ENCODE measurements at regions not wholly inside any gene's neighbourhood (a gene's known extent, or its start where the extent isn't known, plus 50 kb on each side); places are given as distances from the start of the nearest gene placed in this dataset.
A peak's percentile ranks its signal among the peaks of the same experiment; 100 is the strongest.

GRCh38 chr17:63133491-63133890 is 167.5 kb downstream of the TANC2 start:
- DNase-seq = no peak

DNA sequence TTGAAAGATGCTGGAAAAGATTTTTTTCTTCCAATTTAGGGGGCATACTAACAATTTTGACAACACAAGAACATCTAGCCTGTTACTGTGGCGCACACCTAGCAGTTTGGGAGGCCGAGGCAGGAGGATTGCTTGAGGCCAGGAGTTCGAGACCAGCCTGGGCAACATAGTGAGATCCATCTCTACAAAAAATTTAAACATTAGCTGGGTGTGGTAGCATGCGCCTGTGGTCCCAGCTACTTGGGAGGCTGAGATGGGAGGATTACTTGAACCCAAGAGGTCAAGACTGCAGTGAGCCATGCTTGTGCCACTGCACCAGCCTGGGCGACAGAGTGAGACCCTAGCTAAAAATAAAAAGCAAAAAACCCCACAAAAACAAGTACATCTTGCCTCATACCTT is 168.8 kb downstream of the TANC2 start:
- DNase-seq = no peak

GRCh38 chr17:63136369-63137012 is 170.5 kb downstream of the TANC2 start:
- no peak for DNase-seq

GRCh38 chr17:63137163-63137562 is 171.1 kb downstream of the TANC2 start:
- DNase-seq = no peak

- DNase-seq = peak; percentile 18
These were observed 172.7 kb downstream of the TANC2 start for GRCh38 chr17:63138713-63139112.

DNA sequence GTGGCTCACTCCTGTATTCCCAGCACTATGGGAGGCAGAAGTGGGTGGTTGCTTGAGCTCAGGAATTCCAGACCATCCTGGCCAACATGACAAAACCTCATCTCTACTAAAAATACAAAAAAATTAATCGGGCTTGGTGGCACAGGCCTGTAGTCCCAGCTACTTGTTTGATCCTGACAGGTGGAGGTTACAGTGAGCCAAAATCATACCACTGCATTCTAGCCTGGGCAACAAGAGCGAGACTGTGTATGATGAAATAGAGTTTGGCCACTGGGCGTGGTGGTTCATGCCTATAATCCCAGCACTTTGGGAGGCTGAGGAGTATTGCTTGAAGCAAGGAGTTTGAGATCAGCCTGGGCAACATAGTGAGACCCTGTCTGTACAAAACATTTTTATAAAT is 173.3 kb downstream of the TANC2 start:
- DNase-seq = no peak

GRCh38 chr17:63140255-63140654 is 174.2 kb downstream of the TANC2 start:
- peak; percentile 16 for DNase-seq

DNA sequence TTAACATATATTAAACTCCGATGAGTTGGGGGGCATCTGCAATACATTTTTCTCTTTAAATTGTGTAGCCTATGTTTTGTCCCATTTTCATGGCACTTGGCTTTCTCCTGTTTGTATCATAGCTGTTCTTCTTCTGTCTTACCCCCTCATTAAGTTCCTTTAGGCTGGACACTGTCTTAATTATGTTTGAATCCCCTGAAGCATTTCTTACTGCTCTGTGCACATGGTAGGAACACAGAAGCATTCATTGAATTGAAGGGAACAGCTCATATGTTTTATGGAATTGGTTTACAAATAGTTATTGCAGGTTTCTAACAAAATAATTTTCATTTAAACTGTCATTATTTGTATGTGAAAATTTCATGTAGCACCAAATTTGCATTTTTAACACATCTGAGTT is 176.8 kb downstream of the TANC2 start:
- DNase-seq = no peak

GRCh38 chr17:63150490-63150889 is 184.5 kb downstream of the TANC2 start:
- no peak for DNase-seq

GRCh38 chr17:63150994-63151464 is 185.0 kb downstream of the TANC2 start:
- DNase-seq = peak; percentile 38

DNA sequence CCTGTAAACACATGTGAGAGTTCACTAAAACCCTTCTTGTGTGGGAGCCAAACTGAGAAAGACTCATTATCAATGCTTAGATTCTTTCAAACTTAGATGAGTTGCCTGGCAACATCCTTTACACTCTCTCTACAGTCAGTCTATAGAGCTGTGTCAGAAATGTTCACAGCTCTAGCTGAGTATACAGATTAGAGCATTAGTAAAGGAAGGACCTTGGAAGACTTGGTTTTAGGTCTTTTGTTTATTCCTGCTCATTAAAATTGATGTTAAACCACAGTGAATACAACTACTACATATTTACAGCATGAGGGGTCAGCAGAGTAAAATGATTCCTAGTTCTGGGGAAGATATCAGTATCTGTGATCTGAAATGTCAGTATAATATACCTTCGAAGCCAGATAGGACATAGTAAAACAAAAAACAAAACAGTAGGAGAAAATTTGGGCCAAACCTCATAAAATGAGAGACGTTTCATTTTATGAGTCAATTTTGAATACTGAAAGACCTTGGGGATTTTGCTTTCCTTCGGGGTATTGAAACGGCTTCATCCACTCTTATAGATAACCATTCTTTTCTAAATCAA is 186.0 kb downstream of the TANC2 start:
- no peak for DNase-seq

GRCh38 chr17:63153488-63153887 is 187.5 kb downstream of the TANC2 start:
- DNase-seq = no peak

DNA sequence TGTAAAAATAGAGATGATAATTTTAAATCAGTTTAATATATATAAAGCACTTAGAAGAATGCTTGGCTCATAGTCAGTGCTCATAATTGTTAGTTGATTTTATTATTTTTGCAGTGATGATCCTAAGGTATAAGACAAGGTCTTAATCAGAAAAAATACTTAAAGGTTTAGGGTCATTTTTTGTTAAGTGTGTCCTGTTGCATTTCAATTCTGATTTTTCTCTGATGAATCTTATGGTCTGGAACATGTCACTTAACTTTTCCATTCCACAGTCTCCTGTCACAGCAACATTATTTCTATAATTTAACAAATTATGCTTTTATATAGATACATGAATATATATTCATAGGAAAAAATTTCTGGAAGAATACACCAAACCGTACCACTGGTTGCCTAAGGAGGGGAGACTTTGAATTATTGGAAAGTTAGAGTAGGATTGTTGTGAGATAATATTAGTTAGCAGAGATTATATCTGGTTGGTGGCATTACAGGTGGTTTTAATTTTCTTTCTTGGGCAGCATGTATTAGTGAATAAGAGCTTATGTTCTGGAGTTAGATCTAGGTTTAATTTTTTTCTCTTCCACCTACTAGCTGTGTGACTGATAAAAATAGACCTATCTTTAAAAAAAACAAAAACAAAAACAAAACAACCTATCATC is 188.7 kb downstream of the TANC2 start:
- no peak for DNase-seq

GRCh38 chr17:63156986-63157385 is 191.0 kb downstream of the TANC2 start:
- no peak for DNase-seq

DNA sequence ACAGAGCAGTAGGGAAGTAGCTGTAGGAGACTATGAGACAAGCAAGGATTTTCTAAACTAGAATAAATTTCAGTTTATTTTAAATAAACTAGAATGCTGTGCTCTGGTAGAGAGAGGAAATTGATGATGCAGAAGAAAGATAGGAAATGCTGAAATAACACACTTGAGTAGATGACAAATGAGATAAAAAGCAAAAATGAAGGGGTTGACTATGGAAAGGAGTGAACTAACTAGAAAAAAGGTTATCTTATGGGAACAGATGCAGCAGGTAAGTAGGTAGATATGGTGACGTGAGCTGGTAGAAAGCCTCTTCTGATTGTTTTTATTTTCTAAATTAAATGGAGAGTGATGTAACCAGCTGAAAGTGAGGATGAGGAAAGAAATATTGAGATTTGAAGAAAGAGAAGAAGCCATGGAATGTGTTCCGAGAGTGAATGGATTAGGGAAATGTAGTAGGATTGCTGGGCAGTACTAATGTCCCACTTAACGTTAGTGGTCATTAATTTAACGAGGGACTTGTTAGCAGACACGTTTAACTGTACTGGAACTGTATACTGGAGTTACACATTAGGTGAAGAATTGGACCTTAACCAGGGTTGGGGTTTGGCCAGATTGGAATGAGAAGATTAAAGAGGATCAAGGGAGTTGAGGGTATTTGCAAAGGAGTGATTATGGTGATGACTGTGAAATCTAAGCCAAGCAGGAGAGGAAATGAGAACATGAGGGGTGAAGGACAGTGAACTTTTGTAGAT is 196.5 kb downstream of the TANC2 start:
- no peak for DNase-seq

DNA sequence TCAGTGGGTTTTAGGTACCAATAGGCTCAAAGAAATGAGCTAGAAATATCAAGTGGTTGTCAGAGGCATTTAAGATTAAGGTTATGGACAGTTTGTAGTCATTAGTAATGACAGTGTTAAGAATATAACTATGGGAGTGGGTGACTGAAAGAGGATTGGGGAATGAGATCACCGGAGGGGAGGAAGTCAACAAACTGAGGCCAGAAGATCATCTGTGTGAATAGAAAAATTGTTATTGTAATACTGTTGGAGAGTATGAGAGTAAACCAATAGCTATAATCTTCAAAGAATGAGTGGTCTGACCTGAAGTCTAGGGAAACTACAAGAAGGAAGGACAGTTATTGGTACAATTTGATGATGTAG is 197.1 kb downstream of the TANC2 start:
- DNase-seq = no peak

- no peak for DNase-seq
These were observed 199.4 kb downstream of the TANC2 start for GRCh38 chr17:63165400-63165799.

- no peak for DNase-seq
These were observed 204.8 kb downstream of the TANC2 start for GRCh38 chr17:63170795-63171194.

- peak; percentile 67 for DNase-seq
These were observed 205.7 kb downstream of the TANC2 start for GRCh38 chr17:63171428-63172393.

GRCh38 chr17:63173450-63173849 is 207.4 kb downstream of the TANC2 start:
- DNase-seq = no peak

DNA sequence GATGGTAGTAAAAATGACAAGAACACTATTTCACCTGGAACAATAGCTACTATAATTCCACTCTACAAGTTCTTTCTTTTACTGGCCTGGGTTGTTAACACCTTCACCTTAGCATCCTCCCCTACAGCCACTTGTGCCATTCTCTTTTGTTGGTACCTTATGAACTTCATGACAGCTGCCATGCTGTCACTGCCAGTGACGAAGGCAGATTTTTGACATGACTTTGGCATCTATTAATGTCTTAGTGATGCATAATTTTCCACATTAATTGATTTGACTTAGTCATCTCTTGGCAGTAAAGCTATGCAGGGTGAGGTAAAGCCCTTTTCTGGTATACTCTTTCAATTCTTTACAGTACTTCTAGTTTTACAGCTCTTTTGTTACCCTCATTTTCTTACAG is 207.9 kb downstream of the TANC2 start:
- DNase-seq = no peak

DNA sequence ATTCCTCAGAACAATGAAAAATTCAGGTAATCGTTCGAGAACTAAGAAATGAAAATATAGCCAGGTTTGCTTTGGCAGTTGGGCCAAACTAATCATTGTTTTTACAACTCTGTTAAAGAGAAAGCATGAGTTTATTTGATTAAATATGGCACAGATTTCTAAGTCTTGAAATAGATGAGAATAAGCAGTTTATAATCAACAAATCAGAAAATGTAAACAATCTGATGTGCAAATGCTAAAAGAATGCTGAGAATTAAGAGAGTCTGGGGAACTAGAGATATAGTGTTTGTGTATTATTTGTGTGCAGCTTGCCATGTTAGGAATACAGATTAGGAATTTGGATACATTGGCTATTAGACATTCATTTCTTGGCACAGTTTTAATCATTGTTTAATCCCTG is 212.5 kb downstream of the TANC2 start:
- DNase-seq = peak; percentile 13
